Testis (tissue), 2 donors: ENCODE measurements at regions not wholly inside any gene's neighbourhood (a gene's known extent, or its start where the extent isn't known, plus 50 kb on each side); places are given as distances from the start of the nearest gene placed in this dataset.

Experiments
- DNase-seq: peaks from one replicate; pipeline ENCODE4 v3.0.0-alpha.2; 2019
- H3K27ac ChIP-seq, 2 donors: fragments of 200-600 bp; sonication (generic); one replicate each; pipeline ENCODE4 v1.5.1; 2019
- H3K27me3 ChIP-seq: fragments of 200-600 bp; sonication (generic); one replicate; pipeline ENCODE4 v1.5.1; 2019
- H3K36me3 ChIP-seq: fragments of 200-600 bp; sonication (generic); one replicate; pipeline ENCODE4 v1.5.1; 2017; ENCODE audit warnings: low read depth; ENCODE audit errors: missing control alignments
- H3K4me1 ChIP-seq: fragments of 200-600 bp; sonication (generic); one replicate; pipeline ENCODE4 v1.5.1; 2019
- H3K4me3 ChIP-seq, 2 donors: fragments of 200-600 bp; sonication (generic); one replicate each; pipeline ENCODE4 v1.5.1; 2017 to 2019
- H3K9me3 ChIP-seq: fragments of 200-600 bp; sonication (generic); one replicate; pipeline ENCODE4 v1.5.1; 2017
- CTCF ChIP-seq, 3 experiments: fragments of 450-650 bp in 2 of 3; fragments of 200-600 bp in 1 of 3; sonication (generic) in 1 of 3; IDR thresholded peaks; one replicate each; pipeline ENCODE4 v1.5.1; 2016 to 2019; ENCODE audit warnings: antibody characterized with exemption in 3 of 3, mild to moderate bottlenecking in 2 of 3, moderate library complexity in 1 of 3
- POLR2A ChIP-seq: fragments of 450-650 bp; IDR thresholded peaks from one replicate; pipeline ENCODE4 v1.6.1; 2017; ENCODE audit warnings: antibody characterized with exemption, mild to moderate bottlenecking, moderate library complexity
- WGBS, 2 donors: methylation state at CpG; one replicate each; pipeline ENCODE4 v1.1.5; 2018; 5-methylcytosine and 5-hydroxymethylcytosine counted together
- intact Hi-C: fragments of 100-400 bp; cut with DNase I; formaldehyde crosslinking; loops from one replicate; pipeline ENCODE4 v1.15.1; 2023; ENCODE audit warnings: low total_unique reads

- TF ChIP-seq POLR2A: no peak
- no peak for TF ChIP-seq CTCF (IDR thresholded peaks at IDR 0.05)
- Histone ChIP-seq H3K4me3 (no peak overlapping the region), H3K27ac (no peak overlapping the region), H3K36me3 (no peaks in the 10 kb centered on the region), H3K4me1 (no peaks in the 10 kb centered on the region), H3K9me3 (no peaks in the 10 kb centered on the region), H3K27me3 (no peaks in the 10 kb centered on the region)
- WGBS, 2 donors: 76 to 82% methylated on average over 3 of the region's 3 CpGs
- DNase-seq: no peak
- intact Hi-C loops: no loop called here
Observed at GRCh38 chr2:153109793-153110192, 368.8 kb downstream of the RPRM start.

GRCh38 chr2:153106802-153107477 lies 371.6 kb downstream of the RPRM start:
- Histone ChIP-seq H3K4me1 (no peaks in the 10 kb centered on the region), H3K36me3 (no peaks in the 10 kb centered on the region), H3K4me3 (no peak overlapping the region), H3K9me3 (no peaks in the 10 kb centered on the region), H3K27ac (no peak overlapping the region), H3K27me3 (no peaks in the 10 kb centered on the region)
- 85 to 88% methylated on average over 1 of the region's 1 CpG for WGBS, 2 donors
- no peak for TF ChIP-seq CTCF (IDR thresholded peaks at IDR 0.05)
- no peak for DNase-seq
- intact Hi-C loops: no loop called here

GRCh38 chr2:153105829-153106578 lies 372.6 kb downstream of the RPRM start:
- no peaks in the 10 kb centered on the region for H3K36me3 ChIP-seq
- H3K27me3 ChIP-seq: no peaks in the 10 kb centered on the region
- 64 to 69% methylated on average over 2 of the region's 2 CpGs for WGBS, 2 donors
- intact Hi-C loops: no loop called here
- DNase-seq: no peak
- H3K4me3 ChIP-seq: no peak overlapping the region
- TF ChIP-seq POLR2A: no peak
- TF ChIP-seq CTCF (IDR thresholded peaks at IDR 0.05): no peak
- H3K27ac ChIP-seq: no peak overlapping the region
- no peaks in the 10 kb centered on the region for H3K4me1 ChIP-seq
- no peaks in the 10 kb centered on the region for H3K9me3 ChIP-seq

- intact Hi-C loops: no loop called here
- Histone ChIP-seq H3K9me3 (no peaks in the 10 kb centered on the region), H3K4me1 (no peaks in the 10 kb centered on the region), H3K27ac (no peak overlapping the region), H3K36me3 (no peaks in the 10 kb centered on the region), H3K4me3 (no peak overlapping the region), H3K27me3 (no peaks in the 10 kb centered on the region)
- 23 to 38% methylated on average over 2 of the region's 2 CpGs for WGBS, 2 donors
- TF ChIP-seq POLR2A (no peak), CTCF (IDR thresholded peaks at IDR 0.05) (no peak)
- no peak for DNase-seq
Observed at GRCh38 chr2:153101187-153101586, 377.4 kb downstream of the RPRM start.

- Histone ChIP-seq H3K9me3 (no peaks in the 10 kb centered on the region), H3K4me1 (no peaks in the 10 kb centered on the region), H3K27me3 (no peaks in the 10 kb centered on the region), H3K27ac (no peak overlapping the region), H3K4me3 (no peak overlapping the region), H3K36me3 (no peaks in the 10 kb centered on the region)
- no peak for TF ChIP-seq CTCF (IDR thresholded peaks at IDR 0.05)
- TF ChIP-seq POLR2A: no peak
- DNase-seq: no peak
- intact Hi-C loops: no loop called here
Observed at GRCh38 chr2:153100151-153100550, 378.4 kb downstream of the RPRM start.
